Type B pancreatic cell (in vitro differentiated cells): ENCODE measurements at regions not wholly inside any gene's neighbourhood (a gene's known extent, or its start where the extent isn't known, plus 50 kb on each side); places are given as distances from the start of the nearest gene placed in this dataset.
"Not testable (repeated sequence)": the region's sequence is repeated elsewhere in the genome, so short reads cannot be mapped to it uniquely, and the experiment has no call there.

ENCODE experiments used
- DNase-seq: peaks from one replicate; pipeline ENCODE4 v3.0.0; 2021; ENCODE audit warnings: mixed read lengths; ENCODE audit not compliant: unreplicated experiment; ENCODE audit errors: extremely low spot score
- H3K27ac Mint-ChIP-seq: 2 replicates; pipeline ENCODE4 v1.8.0; 2021; ENCODE audit warnings: mild to moderate bottlenecking, mixed read lengths
- H3K27me3 Mint-ChIP-seq: 2 replicates; pipeline ENCODE4 v1.8.0; 2021; ENCODE audit warnings: mixed read lengths
- H3K36me3 Mint-ChIP-seq: 2 replicates; pipeline ENCODE4 v1.8.0; 2021; ENCODE audit warnings: mixed read lengths
- H3K4me1 Mint-ChIP-seq: one replicate; pipeline ENCODE4 v1.8.0; 2021; ENCODE audit warnings: mixed read lengths; ENCODE audit not compliant: unreplicated experiment
- H3K4me3 Mint-ChIP-seq: 2 replicates; pipeline ENCODE4 v1.8.0; 2021; ENCODE audit warnings: mild to moderate bottlenecking, mixed read lengths
- H3K9me3 Mint-ChIP-seq: 2 replicates; pipeline ENCODE4 v1.8.0; 2021; ENCODE audit warnings: mixed read lengths
- CTCF ChIP-seq: fragments of 200-600 bp; sonication (generic); conservative IDR thresholded peaks from 2 replicates; pipeline ENCODE4 v1.5.0; 2021; ENCODE audit warnings: antibody characterized with exemption, mild to moderate bottlenecking

- DNase-seq = no peak
- Mint-ChIP-seq H3K9me3 (no peaks in the 10 kb centered on the region), H3K4me1 (peaks cover 10% of the 10 kb centered on the region), H3K4me3 (no peak overlapping the region), H3K27me3 (no peaks in the 10 kb centered on the region), H3K36me3 (no peaks in the 10 kb centered on the region), H3K27ac (no peak overlapping the region)
- TF ChIP-seq CTCF = no peak
These were observed 1150.0 kb downstream of the FSCB start for GRCh38 chr14:43356979-43357545.

- TF ChIP-seq CTCF = no peak
- Mint-ChIP-seq H3K27ac (no peak overlapping the region), H3K9me3 (no peaks in the 10 kb centered on the region), H3K27me3 (no peaks in the 10 kb centered on the region), H3K4me1 (peaks cover 10% of the 10 kb centered on the region), H3K4me3 (no peak overlapping the region), H3K36me3 (no peaks in the 10 kb centered on the region)
- DNase-seq = no peak
These were observed 1150.7 kb downstream of the FSCB start for GRCh38 chr14:43356382-43356781.

GRCh38 chr14:43341921-43342320 lies 1165.2 kb downstream of the FSCB start:
- Mint-ChIP-seq H3K9me3 (peaks cover 9% of the 10 kb centered on the region), H3K27me3 (no peaks in the 10 kb centered on the region)
- TF ChIP-seq CTCF = no peak

GRCh38 chr14:43338713-43339112 lies 1168.4 kb downstream of the FSCB start:
- no peaks in the 10 kb centered on the region for H3K27me3 Mint-ChIP-seq
- no peaks in the 10 kb centered on the region for H3K4me1 Mint-ChIP-seq
- H3K36me3 Mint-ChIP-seq = no peaks in the 10 kb centered on the region
- H3K4me3 Mint-ChIP-seq = no peak overlapping the region
- no peak for TF ChIP-seq CTCF
- no peak overlapping the region for H3K27ac Mint-ChIP-seq
- no peaks in the 10 kb centered on the region for H3K9me3 Mint-ChIP-seq
- no peak for DNase-seq

More at GRCh38 chr14:43341921-43342320, 1165.2 kb downstream of the FSCB start:
- Mint-ChIP-seq H3K4me3 (no peak overlapping the region), H3K27ac (no peak overlapping the region), H3K4me1 (no peaks in the 10 kb centered on the region), H3K36me3 (no peaks in the 10 kb centered on the region)
- DNase-seq = no peak

GRCh38 chr14:43336351-43336750 lies 1170.7 kb downstream of the FSCB start:
- no peak for DNase-seq
- Mint-ChIP-seq H3K27me3 (no peaks in the 10 kb centered on the region), H3K27ac (no peak overlapping the region), H3K4me1 (no peaks in the 10 kb centered on the region), H3K36me3 (no peaks in the 10 kb centered on the region), H3K9me3 (no peaks in the 10 kb centered on the region), H3K4me3 (no peak overlapping the region)
- no peak for TF ChIP-seq CTCF

GRCh38 chr14:43326501-43327407 lies 1180.3 kb downstream of the FSCB start:
- not testable (repeated sequence) for H3K9me3 Mint-ChIP-seq, H3K4me1 Mint-ChIP-seq, DNase-seq, H3K27me3 Mint-ChIP-seq, H3K27ac Mint-ChIP-seq, H3K4me3 Mint-ChIP-seq, H3K36me3 Mint-ChIP-seq
